ENCODE measurements at regions not wholly inside any gene's neighbourhood (a gene's known extent, or its start where the extent isn't known, plus 50 kb on each side); places are given as distances from the start of the nearest gene placed in this dataset.

DNA sequence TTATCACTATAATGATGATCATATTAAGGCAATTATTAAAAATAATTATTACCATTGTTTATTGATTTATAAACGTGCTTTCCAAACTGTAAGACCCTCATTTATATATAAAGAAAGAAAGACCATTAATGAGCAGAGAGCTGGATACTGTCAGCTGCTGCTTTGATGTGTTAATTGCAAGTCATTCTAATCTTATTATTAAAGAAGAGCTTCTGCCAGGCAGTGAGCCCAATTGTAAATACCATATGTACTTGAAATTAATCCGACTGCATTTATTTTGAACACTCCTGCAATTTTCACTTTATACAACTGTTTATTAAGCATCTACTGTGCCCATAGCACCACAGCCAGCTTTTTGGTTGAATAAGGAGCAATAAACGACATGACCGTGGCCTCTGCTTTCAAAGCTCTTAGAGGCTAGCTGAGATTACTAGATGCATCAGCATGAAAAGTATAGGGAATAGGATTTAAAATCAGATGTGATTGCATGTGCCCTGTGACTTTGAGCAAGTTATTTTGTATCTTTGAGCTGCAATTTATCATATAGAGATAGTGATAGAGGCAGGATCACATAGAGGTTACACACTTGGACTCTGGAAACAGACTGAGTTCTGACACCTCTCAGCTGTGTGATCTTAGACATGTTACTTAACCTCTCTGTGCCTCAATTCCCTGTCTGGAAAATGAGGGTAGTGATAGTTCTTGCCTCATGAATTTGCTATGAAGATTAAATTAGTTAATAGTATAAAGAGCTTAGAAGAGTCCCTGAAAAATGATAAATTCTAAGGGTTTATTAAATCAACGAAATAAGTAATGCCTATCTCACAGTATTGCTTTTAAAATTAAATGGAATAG lies 83.4 kb downstream of the MYCN start:
- DNase-seq: no peak

GRCh38 chr2:16022548-16023240 lies 82.3 kb downstream of the MYCN start:
- no peak for DNase-seq

GRCh38 chr2:16021611-16022363 lies 81.4 kb downstream of the MYCN start:
- DNase-seq: no peak

DNA sequence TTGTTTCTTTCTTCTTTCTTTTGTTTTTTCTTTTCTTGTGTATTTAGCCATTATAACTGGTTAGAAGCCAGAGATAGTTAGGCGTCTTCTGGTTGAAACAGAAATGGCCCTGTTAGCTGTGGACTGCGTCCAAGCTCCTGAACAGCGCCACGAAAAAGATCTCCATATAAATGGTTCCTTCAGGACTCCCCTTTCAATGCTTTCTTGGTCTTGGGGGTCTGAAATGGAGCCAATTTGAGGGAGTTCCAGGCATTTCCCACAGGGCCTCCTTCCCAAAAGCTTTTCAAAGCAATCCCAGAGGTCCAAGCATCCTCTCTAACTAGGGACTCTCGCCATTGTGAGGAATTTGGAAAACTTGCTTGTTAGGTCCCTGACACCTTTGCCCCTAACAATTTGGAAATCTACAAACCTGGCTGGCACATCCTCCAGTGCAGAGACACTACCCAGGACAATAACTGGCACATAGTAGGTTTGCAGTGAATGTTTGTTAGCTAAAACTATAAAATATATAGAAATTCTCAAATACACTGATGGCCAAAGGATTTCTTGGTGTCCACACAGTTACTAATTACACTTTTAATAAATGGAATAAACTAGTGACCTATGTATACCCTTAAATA lies 80.1 kb downstream of the MYCN start:
- no peak for DNase-seq

DNA sequence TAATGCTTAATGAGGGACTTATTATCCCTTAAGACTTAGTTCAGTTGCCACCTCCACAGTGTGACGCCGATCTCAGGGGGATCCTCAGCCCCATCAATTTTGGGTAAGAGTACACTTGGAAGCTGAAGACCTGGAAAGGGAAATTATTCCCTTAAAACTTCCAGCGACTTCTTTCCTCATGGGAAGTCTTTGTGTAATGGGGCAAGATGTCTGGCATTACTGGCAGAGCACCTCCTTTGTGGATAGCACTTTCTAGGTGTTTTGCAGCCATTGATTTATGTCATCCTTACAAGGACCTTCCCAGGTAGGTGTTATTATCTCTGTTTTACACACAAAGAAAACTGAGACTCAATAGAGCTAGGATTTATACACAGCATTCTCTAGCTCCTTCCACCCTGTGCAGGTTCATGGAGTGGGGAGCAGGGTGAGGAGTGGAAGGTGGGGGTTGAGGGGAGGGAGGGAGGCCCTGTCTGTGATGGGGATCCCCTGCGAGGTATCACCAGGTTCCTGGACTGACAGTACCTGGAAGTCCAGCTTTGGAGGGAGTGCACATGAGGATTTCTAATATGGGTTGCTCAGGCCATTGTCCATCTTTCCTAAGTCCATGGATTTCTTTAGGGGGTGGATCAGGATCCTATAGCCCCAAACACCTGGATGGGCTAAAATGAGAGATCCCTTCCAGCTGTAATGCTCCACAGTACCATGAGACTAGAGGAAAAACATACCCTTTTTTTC lies 79.4 kb downstream of the MYCN start:
- DNase-seq: no peak

GRCh38 chr2:16019060-16019480 lies 78.7 kb downstream of the MYCN start:
- no peak for DNase-seq

DNA sequence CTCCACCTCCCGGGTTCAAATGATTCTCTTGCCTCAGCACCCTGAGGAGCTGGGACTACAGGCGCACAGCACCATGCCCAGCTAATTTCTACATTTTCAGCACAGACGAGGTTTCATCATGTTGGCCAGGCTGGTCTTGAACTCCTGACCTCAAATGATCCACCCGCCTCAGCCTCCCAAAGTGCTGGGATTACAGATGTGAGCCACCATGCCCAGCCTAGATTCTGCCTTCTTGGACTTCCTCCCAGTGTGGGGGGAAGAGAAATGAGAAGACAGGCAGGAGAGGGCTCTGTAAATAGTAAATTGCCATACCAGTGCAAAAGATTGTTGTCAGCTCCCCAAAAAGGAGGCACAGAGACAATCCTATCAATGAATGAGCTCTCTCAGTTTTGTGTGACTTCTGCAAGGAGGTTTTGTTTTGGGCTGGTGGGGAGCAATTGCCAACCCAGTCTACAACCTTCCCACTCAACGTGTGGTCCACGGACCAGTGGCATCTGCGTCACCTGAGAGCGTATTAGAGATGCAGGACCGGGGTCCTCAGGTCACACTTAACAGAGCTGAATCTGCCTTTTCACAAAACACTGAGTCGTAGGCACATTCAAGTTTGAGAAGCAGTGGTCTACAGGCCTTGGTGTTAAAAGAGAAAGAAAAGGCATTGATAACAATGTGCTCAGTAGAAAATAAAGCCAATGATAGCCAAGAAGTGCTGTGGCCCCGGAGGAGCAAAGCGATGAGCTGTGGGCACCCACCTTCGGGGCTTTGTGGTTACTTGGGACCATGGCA lies 78.1 kb downstream of the MYCN start:
- DNase-seq: no peak

DNA sequence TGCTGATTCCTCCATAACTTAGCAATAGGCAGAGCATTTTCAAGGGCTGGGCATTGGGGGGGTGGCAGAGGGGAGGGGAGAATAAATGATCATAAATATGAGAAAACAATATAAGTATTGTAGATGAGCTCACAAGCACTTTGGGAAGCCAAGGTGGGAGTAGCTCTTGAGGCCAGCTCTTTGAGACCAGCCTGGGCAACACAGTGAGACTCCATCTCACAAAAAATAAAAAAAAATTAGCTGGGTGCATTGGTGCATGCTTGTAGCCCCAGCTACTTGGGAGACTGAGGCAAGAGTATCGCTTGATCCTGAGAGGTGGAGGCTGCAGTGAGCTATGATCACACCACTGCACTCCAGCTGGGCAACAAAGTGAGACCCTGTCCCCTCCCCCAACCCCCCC lies 75.9 kb downstream of the MYCN start:
- no peak for DNase-seq

- DNase-seq: no peak
Measured at GRCh38 chr2:16015903-16016265, 75.5 kb downstream of the MYCN start.

DNA sequence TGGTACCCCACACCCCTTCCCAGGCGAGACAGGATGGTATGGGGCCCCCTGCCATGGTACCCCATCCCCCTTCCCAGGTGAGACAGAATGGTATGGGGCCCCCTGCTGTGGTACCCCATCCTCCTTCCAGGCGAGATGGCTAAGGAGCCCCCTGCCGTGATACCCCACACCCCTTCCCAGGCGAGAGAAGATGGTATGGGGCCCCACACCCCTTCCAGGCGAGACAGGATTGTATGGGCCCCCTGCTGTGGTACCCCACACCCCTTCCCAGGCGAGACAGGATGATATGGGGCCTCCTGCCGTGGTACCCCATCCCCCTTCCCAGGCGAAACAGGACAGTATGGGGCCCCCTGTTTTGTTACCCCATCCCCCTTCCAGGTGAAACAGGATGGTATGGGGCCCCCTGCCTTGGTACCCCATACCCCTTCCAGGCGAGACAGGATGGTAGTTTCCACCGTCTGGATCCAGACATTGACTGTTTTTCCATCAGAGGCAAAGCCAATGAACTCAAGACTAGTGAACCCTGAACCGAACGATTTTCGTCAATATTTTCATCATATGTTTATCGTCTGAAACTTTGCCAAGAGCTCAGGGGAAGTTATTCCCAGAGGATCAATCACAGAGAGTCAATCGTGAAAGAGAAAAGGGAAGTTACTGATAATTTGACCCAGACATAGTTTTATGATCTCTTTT lies 75.0 kb downstream of the MYCN start:
- DNase-seq: no peak

DNA sequence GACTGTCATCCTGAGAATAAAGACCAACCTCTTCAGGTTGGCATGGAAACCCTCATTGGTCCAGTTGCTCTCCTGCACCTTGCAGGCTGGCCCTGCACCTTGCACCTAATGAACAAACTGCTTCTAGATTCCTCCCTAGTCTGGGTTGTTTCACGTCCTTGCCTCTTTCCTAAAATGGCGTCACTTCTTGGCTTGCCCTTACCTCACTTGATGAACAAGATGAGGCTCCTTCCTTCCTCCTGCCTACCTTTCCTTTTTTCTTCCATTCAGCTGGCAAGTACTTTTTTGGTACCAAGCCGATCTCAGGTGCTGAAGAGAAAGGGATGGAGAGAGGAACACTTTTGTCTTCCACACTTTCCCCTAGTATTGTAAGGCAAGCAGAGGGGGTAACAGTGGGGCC lies 74.5 kb downstream of the MYCN start:
- no peak for DNase-seq

DNA sequence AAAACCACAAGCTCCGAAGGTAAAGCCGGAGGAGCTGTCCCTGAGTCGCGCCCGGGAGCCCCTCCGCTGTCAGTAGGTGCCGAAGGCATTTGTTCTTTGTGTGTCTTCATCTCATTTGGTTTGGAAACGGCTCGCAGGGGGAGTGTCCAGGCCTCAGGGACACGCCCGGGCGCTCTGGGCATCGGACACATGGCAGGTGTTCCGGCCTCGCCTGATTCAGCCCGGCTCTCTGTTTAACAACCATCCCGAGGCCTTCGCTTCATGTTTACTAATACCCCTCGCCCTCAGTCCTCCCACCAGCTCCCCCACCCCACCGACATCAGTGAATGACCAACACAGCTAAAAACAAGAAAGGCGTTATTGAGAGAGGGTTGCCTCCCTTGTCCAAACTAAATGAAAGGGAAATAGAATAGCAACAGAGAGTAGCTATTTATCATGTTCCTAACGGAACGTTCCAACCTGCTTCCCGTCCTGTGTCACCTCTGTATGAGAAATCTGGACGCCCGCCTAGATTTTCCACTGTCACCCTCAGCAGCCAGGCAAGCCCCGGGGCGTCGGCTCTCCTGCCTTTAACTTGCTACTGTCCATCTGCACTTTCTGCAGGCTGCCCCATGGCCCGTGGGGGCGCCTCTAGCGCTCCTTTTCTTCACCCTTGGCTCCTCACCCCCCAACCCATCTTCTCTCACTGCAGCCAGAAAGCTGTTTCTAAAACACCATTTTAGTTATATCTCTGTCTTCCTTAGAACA lies 73.9 kb downstream of the MYCN start:
- no peak for DNase-seq

DNA sequence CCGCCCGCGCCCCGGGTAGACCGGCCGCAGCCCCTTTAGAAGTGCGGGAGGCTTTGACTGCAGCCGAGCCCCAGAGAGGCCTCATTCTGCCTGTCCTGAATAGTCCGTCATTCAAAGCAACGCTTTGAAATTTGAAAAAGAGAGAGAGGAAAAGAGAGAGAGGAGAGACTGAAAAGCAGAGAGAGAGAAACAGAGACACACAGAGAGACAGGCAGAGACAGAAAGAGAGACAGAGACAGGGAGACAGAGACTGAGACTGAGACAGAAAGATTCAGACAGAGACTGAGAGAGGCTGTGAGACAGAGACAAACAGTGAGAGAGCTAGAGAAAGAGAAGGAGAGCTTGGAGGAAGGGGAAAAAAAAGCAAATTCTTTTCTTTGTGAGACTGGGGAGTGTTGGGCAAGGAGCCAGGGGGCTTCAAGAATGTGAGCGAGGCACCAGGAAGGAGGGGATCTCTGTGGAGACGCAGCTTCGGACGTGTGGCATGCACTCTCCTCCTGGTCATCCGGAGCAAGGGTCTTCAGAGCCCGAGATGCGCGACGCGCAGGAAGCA lies 73.1 kb downstream of the MYCN start:
- no peak for DNase-seq

DNA sequence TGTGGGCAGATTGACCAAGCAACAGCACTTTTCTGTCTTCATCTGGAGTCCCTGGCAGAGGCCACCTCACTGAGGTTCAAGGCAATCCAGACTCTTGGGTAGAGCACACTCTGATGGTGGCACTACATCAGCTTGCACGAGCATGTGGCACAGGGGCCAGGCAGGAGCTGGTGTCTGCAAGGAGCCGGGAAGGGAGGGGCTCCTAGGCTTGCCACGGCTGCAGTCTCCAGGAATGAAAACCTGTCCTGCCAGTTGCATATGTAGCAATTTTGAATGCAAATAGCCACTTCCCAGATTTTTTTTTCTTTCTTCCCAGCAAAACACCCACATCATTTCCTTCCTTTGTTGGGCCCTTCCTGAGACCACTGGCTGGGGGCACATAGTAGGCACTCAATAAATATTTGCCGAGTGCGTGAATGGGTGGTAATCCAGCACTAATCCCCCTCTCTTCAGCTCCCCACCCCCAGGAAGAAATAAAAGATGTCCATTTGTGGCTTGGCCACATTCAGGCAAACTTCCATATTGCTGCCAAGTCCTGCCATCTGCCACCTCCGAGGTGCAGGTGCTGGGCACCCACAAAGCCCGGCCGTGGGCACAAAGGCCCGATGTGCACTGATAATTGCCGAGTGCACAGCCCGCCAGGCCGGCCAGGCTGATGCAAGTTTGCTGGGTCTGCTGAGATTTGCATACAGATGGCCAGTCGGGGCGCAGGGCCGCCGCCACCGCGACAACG lies 72.4 kb downstream of the MYCN start:
- DNase-seq: no peak

GRCh38 chr2:16012029-16012596 lies 71.8 kb downstream of the MYCN start:
- no peak for DNase-seq

- no peak for DNase-seq
Measured at GRCh38 chr2:16011621-16011960, 71.2 kb downstream of the MYCN start.

DNA sequence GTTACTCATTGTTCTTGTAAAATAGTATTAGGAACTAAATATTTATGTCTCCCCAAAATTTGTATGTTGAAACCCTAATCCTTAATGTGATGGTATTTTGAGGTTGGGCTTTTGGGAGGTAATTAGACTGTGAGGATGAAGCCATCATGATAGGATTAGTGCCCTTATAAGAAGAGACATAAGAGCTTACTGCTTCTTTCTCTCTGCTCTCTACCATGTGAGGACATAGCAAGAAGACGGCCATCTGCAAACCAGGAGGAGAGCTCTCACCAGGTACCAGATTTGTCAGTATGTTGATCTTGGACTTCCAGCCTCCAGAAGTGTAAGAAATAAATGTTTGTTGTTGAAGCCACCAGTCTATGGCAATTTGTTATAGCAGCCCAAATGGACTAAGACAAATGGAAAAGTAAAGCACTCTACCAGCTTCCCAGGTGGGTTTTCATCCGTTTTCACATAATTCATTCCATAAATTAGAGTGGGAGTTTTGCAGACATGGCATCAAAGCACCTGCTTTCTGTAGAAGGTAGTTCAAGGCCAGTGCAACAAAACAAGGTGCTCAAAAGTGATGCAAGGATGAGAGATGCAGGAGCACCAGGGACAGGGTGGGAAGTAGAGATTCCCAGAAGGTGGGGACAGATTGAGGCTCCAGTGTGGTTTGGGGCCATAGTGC lies 70.7 kb downstream of the MYCN start:
- no peak for DNase-seq

DNA sequence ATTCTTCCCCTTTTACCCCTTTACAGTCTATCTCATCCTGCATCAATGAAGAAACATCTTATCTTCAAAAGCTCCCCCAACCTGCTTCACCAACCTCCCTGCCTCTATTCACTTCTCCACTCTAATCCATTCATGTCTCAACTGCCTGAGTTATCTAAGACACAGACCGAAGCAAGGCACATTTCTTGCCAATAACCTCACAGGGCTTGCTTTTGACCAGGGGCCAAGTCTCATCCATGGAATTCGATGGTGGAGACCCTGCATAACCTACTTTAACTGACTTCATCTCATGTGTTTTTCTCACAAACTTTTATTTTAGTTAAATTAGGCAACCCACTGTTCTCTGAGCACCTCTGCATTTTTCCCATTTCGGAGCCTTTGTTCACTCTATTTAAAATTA lies 69.7 kb downstream of the MYCN start:
- DNase-seq: no peak

- DNase-seq: no peak
Measured at GRCh38 chr2:16009560-16009959, 69.2 kb downstream of the MYCN start.
